COLO829 (cell line): ENCODE measurements at regions not wholly inside any gene's neighbourhood (a gene's known extent, or its start where the extent isn't known, plus 50 kb on each side); places are given as distances from the start of the nearest gene placed in this dataset.

Source experiments
- DNase-seq: peaks from one replicate; pipeline ENCODE4 v3.0.0; 2012; ENCODE audit warnings: low spot score

DNA sequence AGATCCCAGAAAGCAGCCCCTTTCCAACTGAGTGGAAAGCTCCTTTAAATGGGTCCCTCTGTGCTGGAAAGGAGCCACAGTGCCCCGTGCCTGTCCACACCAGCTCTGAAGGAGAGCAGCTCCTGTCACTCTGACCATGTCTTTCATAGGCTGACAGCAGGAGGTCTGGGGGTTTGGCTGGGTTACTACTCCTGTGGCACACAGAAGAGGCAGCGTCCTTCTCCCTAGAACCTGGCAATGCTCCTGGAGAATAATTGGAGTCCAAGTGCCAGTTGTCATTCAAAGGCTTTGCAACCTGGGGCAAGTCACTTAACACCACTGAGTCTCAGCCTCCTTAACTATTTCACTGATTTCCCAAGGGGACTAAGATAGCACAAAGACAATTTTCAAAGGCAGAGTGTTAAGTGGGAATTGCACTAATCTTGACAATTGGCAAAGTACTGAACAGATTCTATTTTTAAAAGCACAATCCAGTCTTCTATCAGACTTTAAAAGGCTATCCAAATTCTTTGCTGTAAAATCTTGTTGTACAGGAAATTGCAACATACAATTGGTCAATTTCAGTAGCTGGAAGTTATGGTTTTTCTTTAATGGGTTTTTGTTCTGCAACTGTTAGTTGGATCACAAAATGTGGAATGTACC, 457.2 kb downstream of the KIF16B start:
- no peak for DNase-seq

DNA sequence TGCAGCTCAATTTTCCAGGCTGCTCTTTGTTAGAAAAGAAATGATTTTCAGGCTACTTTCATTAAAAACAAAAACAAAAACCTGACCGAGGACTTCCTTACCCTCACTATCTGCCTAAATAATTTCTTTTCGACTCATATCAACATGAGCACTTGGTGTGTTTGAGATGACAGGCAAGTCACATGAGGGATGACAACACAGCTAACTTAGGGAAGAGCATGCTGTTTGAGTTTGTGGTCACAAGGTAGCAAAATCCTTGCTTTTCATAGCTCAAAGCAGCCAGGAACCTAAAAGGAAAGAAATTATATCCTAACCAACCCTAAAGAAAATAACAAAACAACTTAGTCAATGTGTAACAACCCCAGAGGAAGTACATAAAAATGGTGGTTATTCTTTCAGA, 459.5 kb downstream of the KIF16B start:
- DNase-seq, result no peak

DNA sequence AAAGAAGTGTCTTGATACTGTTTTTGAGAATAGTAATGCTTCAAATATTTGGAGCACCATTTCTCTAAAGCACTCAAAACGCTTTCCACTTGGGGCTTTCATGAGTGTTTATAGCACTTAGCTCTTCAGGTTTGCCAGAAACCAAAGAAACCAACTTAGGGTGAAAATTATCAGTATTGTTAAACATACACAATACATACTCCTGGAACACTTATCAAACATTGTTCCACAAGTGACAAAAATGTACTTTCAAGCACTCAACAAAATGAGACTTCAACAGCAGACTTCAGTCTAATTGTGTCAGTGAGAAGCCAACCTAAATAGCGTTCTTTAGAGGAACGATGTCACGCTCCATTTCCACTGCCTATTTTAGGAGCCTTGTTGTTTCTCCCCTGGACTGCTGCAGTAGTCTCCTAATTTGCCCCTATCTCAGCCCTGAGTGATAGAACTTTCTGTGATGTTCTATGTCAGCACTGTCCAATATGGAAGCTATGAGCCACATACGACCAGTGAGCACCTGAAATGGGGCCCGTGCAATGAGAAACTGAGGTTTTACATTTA, 461.3 kb downstream of the KIF16B start:
- no peak for DNase-seq

DNA sequence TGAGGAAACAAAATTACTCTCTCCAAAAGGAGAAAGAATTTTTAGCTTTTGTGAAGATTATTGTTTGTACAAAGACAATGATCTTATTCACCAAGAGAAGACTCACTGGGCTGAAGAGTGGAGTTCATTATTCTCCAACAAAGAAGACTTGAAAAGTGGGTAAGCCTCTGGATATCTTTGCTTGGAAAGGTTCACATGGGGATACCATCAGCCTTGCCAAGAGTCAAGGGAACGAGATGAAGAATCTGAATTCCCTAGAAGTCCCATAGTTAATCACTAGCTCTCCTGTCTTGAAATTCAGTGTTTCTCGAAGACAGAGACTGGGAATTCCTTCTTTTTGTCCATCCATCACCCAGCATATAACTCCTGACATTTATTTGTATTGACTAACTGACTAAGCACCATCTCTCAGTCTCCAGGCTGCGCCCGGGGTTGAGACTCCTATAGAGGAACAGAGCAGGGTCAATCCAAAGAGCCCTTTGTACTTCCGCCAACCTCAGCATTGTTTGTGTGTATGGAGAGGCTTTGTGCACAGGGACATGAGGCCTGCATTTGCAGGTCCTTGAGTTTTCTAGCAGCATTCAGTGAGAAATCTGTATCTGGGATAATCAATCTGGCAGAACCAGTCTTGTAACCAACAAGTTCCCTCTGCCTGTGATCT, 461.9 kb downstream of the KIF16B start:
- peak; percentile 82 for DNase-seq

DNA sequence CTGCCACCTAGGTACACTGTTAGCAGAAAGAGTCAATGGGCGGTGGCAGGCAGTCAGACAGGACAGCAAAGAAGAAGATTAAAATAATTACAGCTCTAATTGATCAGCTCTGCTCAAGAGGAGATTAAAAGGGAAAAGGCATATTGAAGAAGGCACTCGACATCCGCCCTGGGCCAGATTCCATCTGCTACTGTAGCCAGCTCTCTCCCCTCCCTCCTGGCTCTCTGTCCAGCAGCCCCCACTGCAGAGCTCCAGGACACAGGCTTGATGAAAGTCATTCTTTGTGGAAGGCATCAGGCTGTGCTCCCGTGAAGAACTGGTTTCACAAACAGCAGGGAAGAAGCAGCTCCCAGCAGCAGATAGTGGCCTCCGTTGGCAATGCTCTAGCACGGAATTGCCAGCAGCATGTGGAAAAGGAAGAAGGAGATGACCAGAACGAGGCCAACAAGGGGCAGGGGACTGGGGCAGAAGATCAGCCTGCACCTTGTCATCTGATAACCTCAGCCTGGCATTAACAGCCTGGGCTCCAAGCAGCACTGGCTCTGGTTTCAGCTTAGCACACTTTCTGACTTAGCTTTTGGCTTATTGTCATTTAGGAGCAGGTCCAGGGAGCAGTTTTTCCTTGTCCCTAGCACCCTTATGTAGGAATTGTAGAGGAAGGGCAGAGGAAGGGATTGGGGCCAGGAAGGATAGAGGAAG, 465.9 kb downstream of the KIF16B start:
- DNase-seq, result no peak

DNA sequence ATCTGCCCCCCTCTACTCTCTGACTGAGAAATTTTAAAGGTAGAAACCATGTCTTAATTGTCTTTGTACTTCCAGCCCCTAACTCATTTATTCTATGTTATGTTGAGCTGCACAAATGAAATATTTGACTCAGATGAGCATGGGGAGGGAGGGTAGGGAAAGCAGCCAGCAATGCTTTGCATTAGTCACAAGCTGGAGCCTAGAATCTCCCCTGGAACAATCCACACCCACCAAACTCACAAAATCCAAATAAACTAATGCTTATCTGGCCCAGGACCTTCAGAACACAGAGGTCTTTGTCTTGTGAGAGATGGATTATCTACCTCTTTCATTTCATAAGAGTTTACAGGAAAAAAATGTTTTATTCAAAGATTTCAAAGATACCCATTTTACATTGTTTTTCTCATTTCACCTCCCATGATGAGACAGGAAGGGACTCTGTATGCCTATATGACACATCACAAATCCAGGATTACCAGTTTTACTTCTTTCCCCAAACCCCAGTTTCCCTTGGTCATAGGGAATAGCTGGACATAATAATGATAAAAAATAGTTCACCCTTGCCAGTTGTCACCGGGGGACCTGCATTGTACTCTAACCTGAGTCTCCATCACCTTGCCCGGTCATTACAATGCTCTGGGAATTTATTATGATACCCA, 466.9 kb downstream of the KIF16B start:
- DNase-seq, result peak; percentile 82

DNA sequence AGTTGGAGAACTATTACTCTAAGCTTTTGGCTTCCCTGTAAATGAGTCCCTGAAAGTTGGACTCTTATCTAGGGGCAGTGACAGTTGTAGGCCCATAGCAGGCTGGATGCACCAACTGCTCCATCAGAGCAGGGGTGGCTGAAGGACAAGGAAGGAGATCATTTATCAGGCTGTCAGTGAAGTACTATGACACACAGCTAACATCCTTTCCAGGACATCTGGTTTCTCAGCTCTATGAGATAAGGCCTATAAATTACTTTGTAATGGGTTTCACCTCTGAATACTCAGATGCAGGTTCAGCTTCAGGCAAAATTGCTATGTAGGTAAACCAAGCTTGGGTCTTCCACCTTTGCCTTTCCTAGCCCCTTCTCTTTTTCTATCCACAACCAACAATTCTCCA, 468.5 kb downstream of the KIF16B start:
- no peak for DNase-seq
